AG04449 (cell line): ENCODE measurements at regions not wholly inside any gene's neighbourhood (a gene's known extent, or its start where the extent isn't known, plus 50 kb on each side); places are given as distances from the start of the nearest gene placed in this dataset.
A peak's percentile ranks its signal among the peaks of the same experiment; 100 is the strongest.

Source experiments
- CTCF ChIA-PET: fragments of 350-600 bp; formaldehyde crosslinking; extraction: SDS; loops from one replicate; lab custom pipeline; 2021; ENCODE audit warnings: antibody characterized with exemption; lab: Yijun Ruan, JAX
- POLR2A ChIA-PET: fragments of 400-600, 350-600 bp; formaldehyde crosslinking; extraction: SDS; loops from one replicate; lab custom pipeline; 2020; ENCODE audit warnings: antibody characterized with exemption, inconsistent platforms; lab: Yijun Ruan, JAX
- DNase-seq: peaks from one replicate; pipeline ENCODE4 v3.0.0-alpha.2; 2010; ENCODE audit warnings: low read depth, low spot score
- H3K4me3 ChIP-seq: 2 replicates; pipeline ENCODE4 v1.5.1; 2011; ENCODE audit warnings: low read depth, mild to moderate bottlenecking, control low read depth, low read length
- TF ChIP-seq, protein P1 (sequence below): IDR thresholded peaks from one replicate; pipeline ENCODE4 v1.5.1; 2011; ENCODE audit warnings: mild to moderate bottlenecking, moderate library complexity, low read length, control low read depth, inconsistent platforms; ENCODE audit not compliant: insufficient read depth; ENCODE audit errors: missing control alignments

DNA sequence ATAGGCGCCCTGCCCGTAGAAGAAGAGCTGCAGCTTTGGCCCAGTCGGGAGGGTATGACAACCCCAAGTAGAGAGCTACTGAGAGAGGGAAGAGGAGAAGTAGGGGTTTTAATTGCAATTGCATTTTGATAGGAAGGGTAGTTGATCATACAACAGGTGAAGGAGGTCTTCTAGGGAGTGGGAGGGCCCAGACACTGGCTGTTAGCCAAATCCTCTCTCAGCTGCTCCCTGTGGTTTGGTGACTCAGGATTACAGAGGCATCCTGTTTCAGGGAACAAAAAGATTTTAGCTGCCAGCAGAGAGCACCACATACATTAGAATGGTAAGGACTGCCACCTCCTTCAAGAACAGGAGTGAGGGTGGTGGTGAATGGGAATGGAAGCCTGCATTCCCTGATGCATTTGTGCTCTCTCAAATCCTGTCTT lies 408.9 kb upstream of the THBS1 start:
- no peak overlapping the region for H3K4me3 ChIP-seq
- CTCF ChIA-PET = interaction anchor here (0.6 to 2.2 kb wide), 24 partner anchors 10 to 585 kb away, joined by 3 to 18 read pairs (median 4); partner anchors contain the start of gene THBS1
- DNase-seq = peak; percentile 90
- POLR2A ChIA-PET = interaction anchor here (0.6 to 2.6 kb wide), 10 partner anchors 109 to 428 kb away, joined by 3 to 59 read pairs (median 4); partner anchors contain the start of gene THBS1
- TF ChIP-seq, protein P1, sequence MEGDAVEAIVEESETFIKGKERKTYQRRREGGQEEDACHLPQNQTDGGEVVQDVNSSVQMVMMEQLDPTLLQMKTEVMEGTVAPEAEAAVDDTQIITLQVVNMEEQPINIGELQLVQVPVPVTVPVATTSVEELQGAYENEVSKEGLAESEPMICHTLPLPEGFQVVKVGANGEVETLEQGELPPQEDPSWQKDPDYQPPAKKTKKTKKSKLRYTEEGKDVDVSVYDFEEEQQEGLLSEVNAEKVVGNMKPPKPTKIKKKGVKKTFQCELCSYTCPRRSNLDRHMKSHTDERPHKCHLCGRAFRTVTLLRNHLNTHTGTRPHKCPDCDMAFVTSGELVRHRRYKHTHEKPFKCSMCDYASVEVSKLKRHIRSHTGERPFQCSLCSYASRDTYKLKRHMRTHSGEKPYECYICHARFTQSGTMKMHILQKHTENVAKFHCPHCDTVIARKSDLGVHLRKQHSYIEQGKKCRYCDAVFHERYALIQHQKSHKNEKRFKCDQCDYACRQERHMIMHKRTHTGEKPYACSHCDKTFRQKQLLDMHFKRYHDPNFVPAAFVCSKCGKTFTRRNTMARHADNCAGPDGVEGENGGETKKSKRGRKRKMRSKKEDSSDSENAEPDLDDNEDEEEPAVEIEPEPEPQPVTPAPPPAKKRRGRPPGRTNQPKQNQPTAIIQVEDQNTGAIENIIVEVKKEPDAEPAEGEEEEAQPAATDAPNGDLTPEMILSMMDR = peak; percentile 44

DNA sequence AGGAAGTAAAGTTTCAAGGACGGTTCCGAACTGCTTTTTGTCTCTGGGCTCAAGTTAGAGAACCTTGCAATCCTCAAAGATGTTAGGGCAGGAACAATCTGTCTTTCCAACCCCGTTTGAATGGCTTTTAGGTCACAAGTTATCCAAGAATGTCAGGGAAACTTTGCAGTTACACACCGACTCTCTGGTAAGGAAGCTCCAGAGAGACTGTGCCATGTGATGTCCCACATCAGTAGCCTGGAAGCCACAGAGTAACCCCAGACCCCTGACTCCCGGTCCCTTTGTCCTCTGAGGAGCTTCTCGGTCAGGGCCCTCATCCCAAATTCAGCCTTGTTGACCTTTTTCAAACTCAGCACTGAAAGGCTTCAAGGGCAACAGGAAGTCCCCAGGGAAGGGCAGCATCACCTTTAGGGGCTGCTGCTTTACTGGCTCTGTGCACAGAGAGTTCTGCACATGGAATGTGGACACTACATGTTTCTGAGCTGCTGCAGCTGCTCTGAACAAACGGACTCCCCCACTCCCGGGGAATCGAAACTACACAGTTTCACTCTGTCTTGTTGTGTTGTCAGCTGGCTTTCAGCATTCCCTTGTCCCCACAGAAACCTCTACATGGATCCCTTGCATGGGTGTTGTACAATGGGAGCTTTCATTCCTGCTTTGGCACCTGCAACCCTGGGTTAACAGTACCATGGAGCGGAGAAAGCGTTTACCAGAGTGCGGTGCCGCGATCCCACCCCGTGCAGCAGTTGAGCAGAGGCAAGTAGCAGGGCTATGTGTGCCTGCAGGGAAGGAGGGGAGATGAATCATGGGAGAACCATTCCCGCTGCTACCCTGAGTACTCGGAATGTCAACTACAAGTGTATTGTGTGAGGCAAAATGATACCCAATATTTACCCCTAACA lies 408.2 kb upstream of the THBS1 start:
- DNase-seq = no peak
- H3K4me3 ChIP-seq = no peak overlapping the region
- ChIA-PET POLR2A (interaction anchor here (0.7 to 2.6 kb wide), 8 partner anchors 131 to 427 kb away, joined by 3 to 59 read pairs (median 5); partner anchors contain the start of gene THBS1), CTCF (interaction anchor here (0.6 to 2.2 kb wide), 24 partner anchors 9 to 584 kb away, joined by 3 to 18 read pairs (median 4); partner anchors contain the start of gene THBS1)
- TF ChIP-seq, protein P1 = no peak

DNA sequence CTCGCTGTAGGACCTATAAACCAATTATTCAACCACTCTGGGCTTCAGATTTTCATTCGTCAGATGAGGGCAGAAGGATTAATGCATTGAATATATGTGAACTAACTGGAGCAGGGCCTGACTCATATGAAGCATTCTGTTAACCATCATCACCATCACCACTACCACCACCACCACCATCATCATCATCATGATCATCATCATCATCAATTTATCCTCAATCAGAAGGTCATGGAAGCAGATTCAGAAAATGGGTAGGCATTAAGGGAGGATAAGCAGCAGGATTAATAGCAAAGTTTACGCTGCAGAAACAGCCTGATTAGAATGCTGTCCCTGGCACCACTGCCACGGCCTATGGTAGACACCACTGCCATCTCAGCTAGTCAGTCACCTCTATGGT lies 407.5 kb upstream of the THBS1 start:
- POLR2A ChIA-PET = interaction anchor here (1.5 to 2.6 kb wide), 3 partner anchors 130 to 413 kb away, joined by 10 to 59 read pairs (median 25); partner anchors contain the start of gene THBS1

DNA sequence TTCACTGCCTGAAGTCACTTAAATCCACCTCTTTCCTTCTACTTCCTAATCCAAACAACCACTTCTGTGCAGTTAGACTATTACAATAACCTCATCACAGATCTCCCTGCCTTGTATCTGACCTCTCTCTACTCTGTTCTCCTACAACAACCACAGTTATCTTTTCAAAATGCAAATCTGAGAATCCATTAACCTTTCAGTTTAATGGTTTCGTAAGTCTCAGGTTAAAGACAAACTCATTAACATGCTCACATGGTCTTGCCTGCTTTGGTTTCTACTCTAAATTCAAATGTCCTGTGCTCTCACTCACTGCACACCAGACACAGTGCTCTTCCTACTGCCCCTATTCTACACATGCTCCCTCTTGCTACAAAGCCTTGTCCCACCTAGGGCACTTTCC lies 406.5 kb upstream of the THBS1 start:
- POLR2A ChIA-PET = no interaction called here
- CTCF ChIA-PET = no interaction called here

More for the DNA sequence above, 407.5 kb upstream of the THBS1 start:
- CTCF ChIA-PET = interaction anchor here (2.0 to 2.2 kb wide), 2 partner anchors 189 to 407 kb away, joined by 5 to 18 read pairs; partner anchors contain the start of gene THBS1
- TF ChIP-seq, protein P1 = no peak
- H3K4me3 ChIP-seq = no peak overlapping the region
- no peak for DNase-seq

DNA sequence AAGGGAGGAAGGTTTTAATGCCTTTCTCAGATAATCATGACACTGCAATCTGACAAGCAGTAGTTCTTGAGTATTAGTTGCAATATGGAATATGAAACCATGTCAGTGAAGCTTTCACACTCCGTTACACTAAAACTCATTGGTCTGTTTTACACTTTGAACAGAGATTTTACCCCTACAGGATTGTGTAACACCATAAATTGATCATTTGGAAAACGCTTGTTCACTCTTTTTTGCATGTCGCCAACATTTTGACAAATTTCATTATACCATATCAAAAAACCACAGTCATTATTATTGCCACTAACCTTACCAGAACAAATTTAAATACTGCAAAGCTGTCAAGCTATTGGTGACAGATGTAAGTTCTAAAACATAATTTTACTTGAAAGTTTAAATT lies 404.8 kb upstream of the THBS1 start:
- CTCF ChIA-PET = interaction anchor here (0.8 to 1.5 kb wide), 3 partner anchors 37 to 404 kb away, joined by 3 to 7 read pairs (median 3); partner anchors contain the start of gene THBS1
- TF ChIP-seq, protein P1 = no peak
- no peak for DNase-seq
- no peak overlapping the region for H3K4me3 ChIP-seq
- POLR2A ChIA-PET = interaction anchor here (1.1 kb wide), 1 partner anchor 406 kb away, joined by 3 read pairs; no protein-coding TSS in a partner anchor

More for the DNA sequence above, 406.5 kb upstream of the THBS1 start:
- TF ChIP-seq, protein P1 = no peak
- H3K4me3 ChIP-seq = no peak overlapping the region
- no peak for DNase-seq
